Spleen (tissue), 11 donors: ENCODE measurements at regions not wholly inside any gene's neighbourhood (a gene's known extent, or its start where the extent isn't known, plus 50 kb on each side); places are given as distances from the start of the nearest gene placed in this dataset.

Experiments
- DNase-seq: peaks from one replicate; pipeline ENCODE4 v3.0.0-alpha.2; 2020
- H3K27ac ChIP-seq, 8 donors: fragments of 200-600 bp; sonication (generic) in 7 of 8; 1 replicate in 4 of 8; 2 replicates in 4 of 8; pipeline versions ENCODE4 v1.5.0 to v1.8.0; 2016 to 2021; ENCODE audit warnings: inconsistent platforms in 4 of 8, mild to moderate bottlenecking in 4 of 8, moderate library complexity in 1 of 8
- H3K27me3 ChIP-seq, 7 donors: fragments of 200-600 bp; sonication (generic) in 6 of 7; replicated peaks in 1 of 7; 1 replicate in 4 of 7; 2 replicates in 3 of 7; pipeline versions ENCODE4 v1.5.0 to v1.8.0; 2016 to 2021; ENCODE audit warnings: inconsistent platforms in 3 of 7, mild to moderate bottlenecking in 1 of 7
- H3K36me3 ChIP-seq, 6 donors: fragments of 200-600 bp; sonication (generic) in 5 of 6; 1 replicate in 4 of 6; 2 replicates in 2 of 6; pipeline versions ENCODE4 v1.5.0 to v1.8.0; 2016 to 2021; ENCODE audit warnings: inconsistent platforms in 2 of 6
- H3K4me1 ChIP-seq, 6 donors: fragments of 200-600 bp; sonication (generic) in 5 of 6; 1 replicate in 3 of 6; 2 replicates in 3 of 6; pipeline versions ENCODE4 v1.5.0 to v1.8.0; 2016 to 2021; ENCODE audit warnings: inconsistent platforms in 3 of 6
- H3K4me3 ChIP-seq, 8 donors: fragments of 200-600 bp; sonication (generic) in 7 of 8; 1 replicate in 4 of 8; 2 replicates in 4 of 8; pipeline versions ENCODE4 v1.5.0 to v1.8.0; 2016 to 2021; ENCODE audit warnings: inconsistent platforms in 4 of 8, mild to moderate bottlenecking in 4 of 8, moderate library complexity in 2 of 8
- H3K9me3 ChIP-seq, 8 donors: fragments of 200-600 bp; sonication (generic) in 7 of 8; 1 replicate in 4 of 8; 2 replicates in 4 of 8; pipeline versions ENCODE4 v1.5.0 to v1.8.0; 2016 to 2021; ENCODE audit warnings: inconsistent platforms in 4 of 8
- CTCF ChIP-seq, 11 experiments: fragments of 200-600 bp in 7 of 11; fragments of 450-650 bp in 4 of 11; sonication (generic) in 4 of 11; IDR thresholded peaks in 8 of 11; conservative IDR thresholded peaks in 3 of 11; 1 replicate in 7 of 11; 2 replicates in 4 of 11; pipeline versions ENCODE4 v1.4.0 to v1.8.0; 2016 to 2021; ENCODE audit warnings: antibody characterized with exemption in 11 of 11, inconsistent platforms in 4 of 11, mild to moderate bottlenecking in 1 of 11
- POLR2A ChIP-seq, 3 donors: fragments of 450-650 bp; IDR thresholded peaks; one replicate each; pipeline ENCODE4 v1.5.1; 2017; ENCODE audit warnings: antibody characterized with exemption in 3 of 3, mild to moderate bottlenecking in 1 of 3
- POLR2AphosphoS5 ChIP-seq, 3 donors: sonication (generic); formaldehyde crosslinking; IDR thresholded peaks; one replicate each; pipeline ENCODE4 v1.5.1; 2017; ENCODE audit warnings: antibody characterized with exemption in 3 of 3
- WGBS, 5 donors: extraction: QIAGEN DNeasy Blood & Tissue Kit in 3 of 5; methylation state at CpG; one replicate each; pipeline versions ENCODE4 v1.1.5 to v1.1.7; 2013 to 2018; 5-methylcytosine and 5-hydroxymethylcytosine counted together
- intact Hi-C: fragments of 100-400 bp; cut with DNase I; formaldehyde crosslinking; loops from one replicate; pipeline ENCODE4 v1.15.0; 2023; ENCODE audit warnings: low total_unique reads
- donor health status: healthy with polysubstance abuse.
- donor health status: DM: no; HTN: no; CAD: no; lungs with moderate emphysema.
- donor health status: DM: no; HTN: no; CAD: no.
- donor health status: Bipolar disorder and iron deficiency.
- donor health status: healthy.
- donor health status: DM: no; HTN: no; CAD: no.
- donor health status: DM: yes; HTN: yes; CAD: no.

DNA sequence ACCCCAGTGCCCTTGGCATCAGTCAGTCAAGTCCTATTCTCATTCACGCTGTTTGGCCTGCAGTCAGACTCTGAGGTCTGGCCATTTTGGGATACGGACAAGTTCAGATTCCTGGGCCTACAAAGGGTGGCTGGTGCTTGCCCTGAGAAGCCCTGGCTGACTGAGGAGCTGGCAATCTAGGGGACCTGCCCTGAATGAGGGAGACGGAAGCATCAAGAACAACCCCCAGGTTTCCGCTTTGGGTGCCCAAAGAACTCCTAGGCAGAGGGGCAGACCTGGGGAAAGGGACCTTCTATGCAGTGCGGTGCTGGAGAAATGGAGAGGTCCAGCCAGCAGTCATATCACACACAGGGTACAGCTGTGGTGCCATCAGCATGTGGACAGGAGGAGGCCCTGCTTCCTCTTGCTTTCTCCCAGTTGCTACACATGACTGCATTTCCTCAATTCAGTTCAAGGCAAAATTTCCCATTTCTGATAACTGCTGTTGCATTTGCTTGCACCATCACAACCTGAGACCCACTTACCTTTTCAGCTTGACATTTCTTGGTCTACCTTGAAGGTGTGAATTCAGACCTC is 70.9 kb upstream of the LGALSL start:
- intact Hi-C loops = no loop called here
- Histone ChIP-seq H3K4me1 (peaks cover 0 to 13% (median 7%) of the 10 kb centered on the region in 6 donors), H3K9me3 (no peaks in the 10 kb centered on the region), H3K27ac (peak overlapping the region in 1 of 8 donors; percentile 23), H3K27me3 (peaks cover 0 to 7% (median 0%) of the 10 kb centered on the region in 7 donors), H3K4me3 (no peak overlapping the region), H3K36me3 (no peaks in the 10 kb centered on the region)
- TF ChIP-seq POLR2AphosphoS5 (IDR thresholded peaks at IDR 0.05) (peak in 1 of 3 donors; percentile 25), POLR2A (IDR thresholded peaks at IDR 0.05) (no peak)
- no peak for DNase-seq
- 76 to 84% (median 77%) methylated on average over 3 to 5 of the region's 5 CpGs for WGBS, 5 donors

DNA sequence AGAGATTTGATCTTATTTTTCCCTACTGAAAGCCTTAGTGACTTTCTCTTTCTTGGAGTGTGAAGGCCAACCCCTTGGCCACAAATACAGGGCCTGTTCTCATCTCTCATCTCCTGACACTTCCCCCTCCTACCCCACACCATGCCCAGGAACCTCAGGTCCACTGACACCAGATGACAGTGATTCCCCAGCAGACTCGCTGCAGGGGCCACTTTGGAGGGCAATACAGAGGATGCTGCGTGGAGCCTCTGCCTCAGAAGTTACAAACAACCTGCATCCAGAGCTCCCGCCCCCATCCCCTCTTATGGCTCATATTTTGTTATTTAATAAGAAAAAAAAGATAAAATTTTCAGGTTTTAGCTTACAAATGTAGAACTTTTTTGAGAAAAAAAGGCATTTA is 70.1 kb upstream of the LGALSL start:
- no peak for DNase-seq

DNA sequence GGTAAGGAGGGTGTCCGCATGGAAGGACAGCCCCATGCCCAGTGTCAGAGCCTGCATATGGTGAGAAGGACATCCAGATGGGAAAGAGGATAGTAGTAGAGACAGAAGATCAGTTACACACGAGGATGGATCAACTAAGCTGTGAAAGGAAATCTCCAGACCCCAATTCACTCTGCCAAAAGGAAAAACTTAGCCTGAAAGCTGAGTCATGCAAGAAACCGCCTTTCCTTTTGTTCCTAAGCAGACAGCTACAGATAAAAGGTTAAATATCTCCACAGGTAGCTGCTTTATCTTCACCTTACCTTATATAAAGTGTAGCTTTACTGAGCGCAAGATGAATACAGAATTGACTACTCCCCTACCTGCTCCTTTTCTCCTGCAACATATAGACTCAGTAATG is 67.3 kb upstream of the LGALSL start:
- Histone ChIP-seq H3K4me1 (peaks cover 0 to 13% (median 7%) of the 10 kb centered on the region in 6 donors), H3K27ac (no peak overlapping the region), H3K36me3 (no peaks in the 10 kb centered on the region), H3K27me3 (no peaks in the 10 kb centered on the region), H3K9me3 (peaks cover 0 to 18% (median 16%) of the 10 kb centered on the region in 8 donors), H3K4me3 (no peak overlapping the region)
- TF ChIP-seq POLR2A (IDR thresholded peaks at IDR 0.05) = no peak
- TF ChIP-seq CTCF (IDR thresholded peaks at IDR 0.05 in 8 of 11, conservative IDR thresholded peaks at IDR 0.05 in 3 of 11) = no peak
- TF ChIP-seq POLR2AphosphoS5 (IDR thresholded peaks at IDR 0.05) = no peak
- 73 to 89% (median 76%) methylated on average over 4 of the region's 4 CpGs for WGBS, 5 donors
- intact Hi-C loops = no loop called here
- DNase-seq = no peak

More for the DNA sequence above, 70.1 kb upstream of the LGALSL start:
- 80 to 90% (median 88%) methylated on average over 3 of the region's 3 CpGs for WGBS, 5 donors
- Histone ChIP-seq H3K4me1 (peaks cover 0 to 13% (median 7%) of the 10 kb centered on the region in 6 donors), H3K9me3 (no peaks in the 10 kb centered on the region), H3K27me3 (peaks cover 0 to 7% (median 0%) of the 10 kb centered on the region in 7 donors), H3K27ac (peak overlapping the region in 1 of 8 donors; percentile 23), H3K4me3 (no peak overlapping the region), H3K36me3 (no peaks in the 10 kb centered on the region)
- TF ChIP-seq CTCF (IDR thresholded peaks at IDR 0.05 in 8 of 11, conservative IDR thresholded peaks at IDR 0.05 in 3 of 11) (no peak), POLR2A (IDR thresholded peaks at IDR 0.05) (no peak), POLR2AphosphoS5 (IDR thresholded peaks at IDR 0.05) (no peak)
- intact Hi-C loops = no loop called here

GRCh38 chr2:64390586-64390985 is 63.4 kb upstream of the LGALSL start:
- H3K27me3 ChIP-seq = no peaks in the 10 kb centered on the region
- no peak overlapping the region for H3K27ac ChIP-seq
- no peaks in the 10 kb centered on the region for H3K4me1 ChIP-seq
- peaks cover 0 to 21% (median 16%) of the 10 kb centered on the region in 8 donors for H3K9me3 ChIP-seq
- intact Hi-C loops = no loop called here
- no peak for DNase-seq
- no peaks in the 10 kb centered on the region for H3K36me3 ChIP-seq
- TF ChIP-seq POLR2AphosphoS5 (IDR thresholded peaks at IDR 0.05) = no peak
- TF ChIP-seq CTCF (IDR thresholded peaks at IDR 0.05 in 8 of 11, conservative IDR thresholded peaks at IDR 0.05 in 3 of 11) = no peak
- TF ChIP-seq POLR2A (IDR thresholded peaks at IDR 0.05) = no peak
- H3K4me3 ChIP-seq = no peak overlapping the region
